ENCODE measurements at regions not wholly inside any gene's neighbourhood (a gene's known extent, or its start where the extent isn't known, plus 50 kb on each side); places are given as distances from the start of the nearest gene placed in this dataset.

DNA sequence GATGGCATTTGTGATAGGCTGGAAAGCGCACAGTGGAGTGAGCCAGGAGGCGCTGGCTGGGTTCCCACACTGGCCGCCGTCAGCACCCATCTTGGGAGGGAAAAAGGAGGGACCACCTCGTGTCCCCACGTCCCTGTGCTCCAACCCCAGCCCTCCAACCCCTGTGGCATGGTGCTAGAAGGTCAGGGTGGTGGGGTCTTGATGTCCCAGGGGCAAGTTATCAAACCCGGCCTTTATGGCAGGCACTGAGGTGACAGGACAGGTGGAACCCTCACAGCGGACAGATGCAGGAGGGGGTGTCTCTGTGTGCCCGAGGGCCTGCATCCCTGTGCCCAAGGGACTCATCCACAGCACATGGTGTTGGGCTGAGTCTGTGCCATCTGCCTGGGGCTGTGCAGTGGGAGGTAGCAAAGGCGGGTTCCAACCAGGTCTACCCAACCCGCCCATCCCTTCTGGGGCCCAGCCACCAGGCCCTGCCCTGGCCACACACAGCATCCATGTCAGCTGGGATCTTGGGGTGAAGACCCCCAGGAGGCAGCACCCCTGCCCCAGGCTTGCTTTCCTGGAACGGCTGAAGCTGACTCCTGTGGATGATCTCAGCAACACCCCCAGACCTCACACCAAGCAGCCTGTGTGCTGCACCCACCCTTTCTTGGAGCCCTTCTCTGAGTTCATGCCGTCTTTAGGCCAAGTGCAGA is 246.1 kb downstream of the NDUFA10 start:
- DNase-seq (ENCODE audit: low spot score) = no peak
- peak; percentile 31 for ATAC-seq (ENCODE audit: low FRiP score)

DNA sequence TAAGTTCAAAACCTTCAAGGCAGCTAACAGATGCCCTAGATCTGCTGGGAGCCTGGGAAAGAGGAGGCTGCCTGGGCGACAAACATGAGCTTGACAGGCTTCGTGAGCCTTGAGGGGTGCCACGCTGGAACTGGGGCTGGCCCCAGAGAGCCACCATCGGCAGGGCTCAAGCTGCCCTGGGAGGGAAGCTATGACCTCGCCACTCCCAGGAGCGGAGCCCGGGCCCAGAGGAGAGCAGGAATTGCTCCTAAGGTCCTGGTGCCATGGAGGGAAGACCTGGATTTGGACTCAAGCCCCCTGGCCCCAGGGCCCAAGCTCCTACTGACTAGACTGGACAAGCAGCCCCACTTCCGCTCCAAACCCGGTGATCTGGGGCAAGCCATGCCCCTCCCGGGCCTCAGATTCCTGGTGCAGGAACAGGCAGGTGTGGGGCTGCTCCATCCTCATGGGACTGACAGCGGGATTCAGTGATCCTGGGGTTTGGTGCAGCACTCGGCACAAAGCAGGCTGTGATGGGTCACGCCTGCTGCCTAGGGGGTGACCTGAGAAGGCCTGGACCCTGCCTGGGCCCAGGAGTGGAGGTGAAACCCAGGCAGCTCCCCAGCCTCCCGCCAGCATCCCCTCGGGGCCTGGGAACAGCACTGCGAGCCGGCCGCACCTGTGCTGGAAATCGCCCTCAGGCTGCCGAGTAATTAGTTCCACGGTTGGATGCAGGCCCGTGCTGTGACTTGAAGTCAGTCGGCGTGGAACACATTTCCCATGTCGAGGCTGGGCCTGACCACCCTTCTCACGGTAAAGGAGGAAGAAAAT is 246.9 kb downstream of the NDUFA10 start:
- DNase-seq (ENCODE audit: low spot score) (no peak), ATAC-seq (ENCODE audit: low FRiP score) (no peak)
- TF ChIP-seq, protein P1, sequence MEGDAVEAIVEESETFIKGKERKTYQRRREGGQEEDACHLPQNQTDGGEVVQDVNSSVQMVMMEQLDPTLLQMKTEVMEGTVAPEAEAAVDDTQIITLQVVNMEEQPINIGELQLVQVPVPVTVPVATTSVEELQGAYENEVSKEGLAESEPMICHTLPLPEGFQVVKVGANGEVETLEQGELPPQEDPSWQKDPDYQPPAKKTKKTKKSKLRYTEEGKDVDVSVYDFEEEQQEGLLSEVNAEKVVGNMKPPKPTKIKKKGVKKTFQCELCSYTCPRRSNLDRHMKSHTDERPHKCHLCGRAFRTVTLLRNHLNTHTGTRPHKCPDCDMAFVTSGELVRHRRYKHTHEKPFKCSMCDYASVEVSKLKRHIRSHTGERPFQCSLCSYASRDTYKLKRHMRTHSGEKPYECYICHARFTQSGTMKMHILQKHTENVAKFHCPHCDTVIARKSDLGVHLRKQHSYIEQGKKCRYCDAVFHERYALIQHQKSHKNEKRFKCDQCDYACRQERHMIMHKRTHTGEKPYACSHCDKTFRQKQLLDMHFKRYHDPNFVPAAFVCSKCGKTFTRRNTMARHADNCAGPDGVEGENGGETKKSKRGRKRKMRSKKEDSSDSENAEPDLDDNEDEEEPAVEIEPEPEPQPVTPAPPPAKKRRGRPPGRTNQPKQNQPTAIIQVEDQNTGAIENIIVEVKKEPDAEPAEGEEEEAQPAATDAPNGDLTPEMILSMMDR (IDR thresholded peaks at IDR 0.05) = no peak

More for the DNA sequence above, 246.1 kb downstream of the NDUFA10 start:
- TF ChIP-seq, protein P1 (IDR thresholded peaks at IDR 0.05) = no peak

DNA sequence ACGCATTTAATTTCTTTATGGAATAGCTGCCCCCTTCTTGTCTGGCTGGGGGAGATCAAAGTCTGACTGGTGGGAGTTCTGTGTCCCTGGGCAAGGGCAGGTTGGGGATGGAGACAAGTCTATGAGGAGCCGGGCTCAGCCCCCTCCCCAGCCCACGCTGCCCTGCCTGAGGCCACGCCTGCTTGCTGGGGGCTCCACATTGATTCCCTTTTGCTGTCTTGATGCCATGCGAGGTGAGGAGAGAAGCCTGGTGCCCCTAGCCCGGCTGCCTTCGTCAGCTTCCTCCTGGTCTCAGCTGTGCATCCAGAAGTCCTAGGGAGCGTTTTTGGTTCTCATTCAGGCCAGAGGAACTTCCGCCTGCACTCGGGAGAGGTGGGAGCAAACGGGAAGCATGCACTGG is 247.9 kb downstream of the NDUFA10 start:
- ATAC-seq (ENCODE audit: low FRiP score) = no peak
- no peak for DNase-seq (ENCODE audit: low spot score)
- TF ChIP-seq, protein P1 (IDR thresholded peaks at IDR 0.05) = no peak

DNA sequence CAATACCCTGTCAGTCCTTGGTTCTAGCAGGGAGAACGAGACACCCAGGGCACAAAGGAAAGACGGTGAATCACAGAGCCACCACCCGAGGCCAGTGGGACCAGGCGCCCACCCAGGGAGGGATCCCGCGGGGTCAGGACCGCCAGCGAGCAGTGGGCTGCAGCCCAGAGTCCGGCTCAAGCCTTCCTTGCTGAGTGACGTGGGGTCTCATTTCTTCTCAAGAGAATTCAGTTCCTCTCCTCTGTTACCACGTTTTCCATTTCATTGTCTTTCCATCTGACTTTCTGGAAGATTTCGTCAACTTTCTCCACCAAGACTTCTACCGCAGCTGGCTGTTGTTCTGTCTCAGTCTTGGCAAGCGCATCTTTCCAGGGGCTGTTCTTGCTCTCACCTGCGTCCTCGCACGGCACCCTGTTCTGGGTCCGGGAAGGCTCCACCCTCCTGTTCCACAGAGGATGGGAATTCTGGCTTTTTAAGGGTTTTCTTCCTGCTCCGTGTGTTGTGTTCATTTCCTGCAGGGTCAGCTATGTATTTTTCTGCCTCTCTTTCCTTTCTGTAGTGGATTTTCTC is 248.6 kb downstream of the NDUFA10 start:
- TF ChIP-seq, protein P1 (IDR thresholded peaks at IDR 0.05) = no peak
- ATAC-seq (ENCODE audit: low FRiP score) (no peak), DNase-seq (ENCODE audit: low spot score) (no peak)

DNA sequence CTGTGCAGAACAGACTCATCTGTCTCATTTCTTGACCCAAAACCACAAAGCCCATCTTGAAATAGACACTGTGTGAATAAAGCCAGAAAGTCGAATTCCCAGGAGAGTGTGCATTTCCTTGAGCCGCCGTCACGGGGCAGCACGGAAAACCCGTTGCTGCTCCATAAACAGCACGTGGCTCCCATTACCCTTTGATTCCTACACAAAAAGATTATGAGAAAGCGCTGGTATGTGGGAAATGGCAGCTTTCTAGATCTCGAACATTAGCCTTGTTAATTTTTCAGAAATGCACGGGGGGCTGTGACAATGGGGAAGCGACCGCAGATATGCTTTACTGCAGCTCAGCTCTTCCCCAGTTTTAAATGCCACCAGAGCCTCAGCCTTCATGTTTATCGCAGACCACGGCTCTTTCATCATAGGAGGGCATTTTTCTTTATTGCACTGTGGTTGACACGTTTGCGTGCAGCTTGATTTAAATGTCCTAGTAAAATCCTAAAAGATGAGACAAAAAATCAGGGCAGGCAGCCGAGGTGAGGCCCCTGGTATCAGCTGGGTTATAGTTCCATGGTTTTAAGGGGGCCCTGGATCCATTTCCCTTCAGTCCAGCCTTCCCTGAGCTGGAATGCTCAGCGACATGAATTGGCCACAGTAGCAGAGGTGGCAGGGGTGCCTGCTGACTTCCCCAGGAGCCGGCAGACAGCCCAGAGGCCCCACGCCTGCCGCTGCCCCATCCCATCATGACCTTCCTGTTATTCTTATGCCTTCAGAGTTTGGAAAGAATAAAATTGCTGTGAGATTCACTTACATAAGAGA is 249.3 kb downstream of the NDUFA10 start:
- DNase-seq (ENCODE audit: low spot score) = no peak
- TF ChIP-seq, protein P1 (IDR thresholded peaks at IDR 0.05) = no peak
- no peak for ATAC-seq (ENCODE audit: low FRiP score)

DNA sequence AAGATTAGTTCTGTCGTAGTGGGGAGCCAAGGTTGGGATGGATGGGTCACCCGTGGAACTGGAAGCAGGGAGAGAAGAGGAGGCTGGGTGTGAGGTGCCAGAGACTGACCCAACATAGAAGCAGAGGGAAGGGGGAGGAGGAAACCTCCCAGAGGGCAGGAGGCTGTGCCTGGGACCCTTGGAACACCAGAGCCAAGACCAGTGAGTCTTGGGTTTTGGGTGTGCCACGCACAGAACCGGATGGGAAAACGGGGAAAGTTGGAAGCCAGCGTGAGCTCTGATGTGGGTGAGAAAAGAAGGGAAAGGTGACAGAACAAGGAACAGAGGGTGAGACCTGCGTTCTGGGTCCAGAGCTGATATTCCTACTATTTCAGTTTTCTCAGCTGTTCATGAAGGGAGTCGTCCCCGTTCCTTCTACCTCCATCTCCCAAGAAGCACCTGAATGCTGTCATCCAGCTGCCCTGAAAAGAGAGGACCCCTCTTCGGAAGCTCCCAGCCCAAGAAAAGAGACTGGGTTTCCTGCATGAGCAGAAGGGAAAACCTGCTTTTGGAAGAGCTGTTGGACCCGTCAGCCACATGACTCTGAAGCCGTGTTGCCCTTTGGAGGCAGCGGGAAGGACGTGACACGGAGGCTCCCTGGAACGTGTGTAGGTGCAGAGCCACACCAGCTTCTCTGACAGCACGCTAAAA is 250.1 kb downstream of the NDUFA10 start:
- TF ChIP-seq, protein P1 (IDR thresholded peaks at IDR 0.05) = no peak
- ATAC-seq (ENCODE audit: low FRiP score) = no peak
- no peak for DNase-seq (ENCODE audit: low spot score)

All from omental fat pad (tissue), 3 donors.